GM21381 (cell line): ENCODE measurements at regions not wholly inside any gene's neighbourhood (a gene's known extent, or its start where the extent isn't known, plus 50 kb on each side); places are given as distances from the start of the nearest gene placed in this dataset.
"Not testable (repeated sequence)": the region's sequence is repeated elsewhere in the genome, so short reads cannot be mapped to it uniquely, and the experiment has no call there.

Experiments
- ATAC-seq: cut with Tn5 transposase; IDR thresholded peaks from one replicate; pipeline ENCODE4 v1.9.1; 2021; ENCODE audit warnings: mild to moderate bottlenecking, moderate library complexity; ENCODE audit not compliant: unreplicated experiment

DNA sequence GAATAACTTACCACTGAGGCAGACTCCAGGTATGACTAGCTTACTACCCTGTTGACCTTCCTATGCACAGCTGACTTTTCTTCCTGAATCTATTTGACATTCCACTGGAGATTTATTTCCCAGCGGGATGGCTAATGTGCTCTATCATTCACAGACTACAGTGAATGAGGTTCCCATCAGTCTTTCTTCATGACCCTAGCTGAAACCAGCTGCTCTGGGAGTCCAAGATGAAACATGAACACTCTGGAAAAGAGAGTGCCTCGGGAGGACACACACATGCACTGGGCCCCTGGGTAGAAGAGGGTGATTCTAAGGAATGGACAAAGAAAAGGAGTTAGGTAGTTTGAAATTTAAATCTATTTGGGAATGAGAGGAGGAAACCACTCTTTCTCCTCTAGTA is 82.6 kb upstream of the DST start:
- ATAC-seq = no peak

DNA sequence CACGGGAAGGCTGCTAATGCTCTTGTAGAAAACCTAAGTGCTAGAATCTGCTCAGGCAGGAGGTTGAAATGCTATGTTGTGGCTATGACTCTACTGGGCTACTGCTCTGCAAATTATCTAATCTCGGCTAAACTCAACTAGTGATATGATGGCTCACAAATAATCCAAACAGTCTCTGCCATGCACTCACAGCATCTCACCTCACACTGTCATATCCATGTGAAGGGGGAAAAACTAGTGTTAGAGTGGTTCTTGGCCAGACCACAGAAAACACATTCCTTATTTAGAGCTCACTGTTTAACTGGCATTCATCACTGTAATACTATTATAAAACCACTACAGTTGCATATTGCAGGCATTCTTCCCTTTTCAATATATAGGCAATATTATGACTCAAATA is 81.8 kb upstream of the DST start:
- ATAC-seq = no peak

DNA sequence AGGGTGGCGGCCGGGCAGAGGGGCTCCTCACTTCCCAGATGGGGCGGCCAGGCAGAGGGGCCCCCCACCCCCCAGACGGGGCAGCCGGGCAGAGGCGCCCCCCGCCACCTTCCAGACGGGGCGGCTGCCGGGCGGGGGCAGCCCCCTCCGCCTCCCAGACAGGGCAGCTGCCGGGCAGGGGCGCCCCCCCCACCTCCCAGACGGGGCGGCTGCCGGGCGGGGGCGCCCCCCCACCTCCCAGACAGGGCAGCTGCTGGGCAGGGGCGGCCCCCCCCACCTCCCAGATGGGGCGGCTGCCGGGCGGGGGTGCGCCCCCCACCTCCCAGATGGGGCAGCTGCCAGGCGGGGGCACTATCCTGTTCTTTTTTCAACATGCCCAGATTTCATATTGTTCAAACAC is 78.2 kb upstream of the DST start:
- no peak for ATAC-seq

DNA sequence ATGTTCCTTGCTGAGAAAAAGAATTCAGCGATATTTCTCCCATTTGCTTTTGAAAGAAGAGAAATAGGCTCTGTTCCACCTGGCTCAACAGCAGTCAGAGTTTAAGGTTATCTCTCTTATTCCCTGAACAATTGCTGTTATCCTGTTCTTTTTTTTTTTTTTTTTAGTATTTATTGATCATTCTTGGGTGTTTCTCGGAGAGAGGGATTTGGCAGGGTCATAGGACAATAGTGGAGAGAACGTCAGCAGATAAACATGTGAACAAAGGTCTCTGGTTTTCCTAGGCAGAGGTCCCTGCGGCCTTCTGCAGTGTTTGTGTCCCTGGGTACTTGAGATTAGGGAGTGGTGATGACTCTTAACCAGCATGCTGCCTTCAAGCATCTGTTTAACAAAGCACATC is 77.5 kb upstream of the DST start:
- not testable (repeated sequence) for ATAC-seq

DNA sequence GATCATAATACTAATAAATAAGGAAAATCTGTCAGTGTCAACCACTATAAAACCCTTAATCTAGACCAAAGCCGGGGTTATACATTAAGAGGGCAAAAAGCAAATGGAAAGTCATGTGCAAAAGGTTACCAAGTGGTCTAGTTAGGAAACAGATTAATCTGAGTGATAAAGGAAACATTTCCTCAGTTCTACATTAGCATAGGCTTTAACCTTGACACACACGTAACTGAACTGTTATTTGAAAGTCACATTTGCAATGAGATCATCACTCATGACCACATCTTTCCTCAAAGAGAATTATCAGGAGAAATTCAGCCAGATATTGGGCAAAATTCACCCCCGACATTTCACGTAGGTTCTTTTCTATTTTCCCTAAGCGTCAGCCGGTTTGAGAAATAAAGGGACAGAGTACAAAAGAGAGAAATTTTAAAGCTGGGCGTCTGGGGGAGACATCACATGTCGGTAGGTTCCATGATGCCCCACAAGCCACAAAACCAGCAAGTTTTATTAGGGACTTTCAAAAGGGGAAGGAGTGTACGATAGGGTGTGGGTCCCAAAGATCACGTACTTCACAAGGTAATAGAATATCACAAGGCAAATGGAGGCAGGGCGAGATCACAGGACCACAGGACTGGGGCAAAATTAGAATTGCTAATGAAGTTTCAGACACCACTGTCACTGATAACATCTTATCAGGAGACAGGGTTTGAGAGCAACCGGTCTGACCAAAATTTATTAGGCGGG is 76.8 kb upstream of the DST start:
- ATAC-seq = not testable (repeated sequence)

DNA sequence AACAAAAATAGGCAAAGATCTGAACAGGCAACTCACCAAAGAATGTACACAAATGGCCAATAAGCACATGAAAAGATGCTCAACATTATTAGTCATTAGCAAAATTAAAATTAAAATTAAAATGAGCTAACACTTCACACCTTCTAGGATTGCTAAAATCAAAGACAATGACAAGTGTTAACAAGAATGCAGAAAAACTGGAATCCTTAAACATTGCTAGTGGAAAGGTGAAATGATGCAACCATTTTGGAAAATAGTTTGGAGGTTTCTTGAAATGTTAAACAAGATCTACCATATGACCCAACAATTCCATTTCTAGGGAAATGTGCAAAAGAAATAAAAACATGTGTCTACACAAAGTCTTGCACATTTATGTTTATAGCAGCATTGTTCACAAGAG is 75.5 kb upstream of the DST start:
- ATAC-seq = no peak

DNA sequence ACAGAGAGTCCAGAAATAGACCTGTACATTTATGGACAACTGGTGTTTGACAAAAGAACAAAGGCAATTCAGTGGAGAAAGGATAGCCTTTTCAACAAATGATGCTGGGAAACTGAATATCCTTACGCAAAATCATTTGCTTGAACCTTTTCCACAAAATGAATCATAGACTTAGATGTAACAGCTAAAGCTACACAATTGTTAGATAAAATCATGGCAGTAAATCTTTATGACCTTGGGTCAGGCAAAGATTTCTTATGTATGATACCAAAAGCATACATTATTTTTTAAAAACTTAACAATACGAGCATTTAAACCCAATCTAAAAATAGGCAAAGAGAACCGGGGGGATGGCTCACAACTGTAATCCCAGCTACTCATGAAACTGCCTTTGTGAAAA is 73.5 kb upstream of the DST start:
- no peak for ATAC-seq

DNA sequence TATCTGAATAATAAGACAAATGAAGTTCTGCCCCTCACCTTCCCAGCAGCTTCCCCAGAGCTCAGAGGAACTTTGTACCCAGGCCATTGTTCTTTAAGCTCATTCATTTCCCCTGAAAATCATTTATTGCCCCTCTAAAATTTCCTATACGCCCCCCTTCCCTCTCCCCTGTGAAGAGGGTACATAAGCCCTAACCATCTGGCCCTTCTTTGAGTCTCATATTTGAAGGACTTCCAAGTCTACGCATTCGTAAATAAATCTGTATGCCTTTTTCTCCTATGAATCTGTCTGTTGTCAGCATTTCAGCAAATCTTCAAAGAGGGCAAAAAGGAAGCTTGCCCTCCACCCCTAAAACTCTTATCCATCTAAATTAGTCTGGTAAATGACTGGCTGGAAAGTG is 73.1 kb upstream of the DST start:
- ATAC-seq = no peak

DNA sequence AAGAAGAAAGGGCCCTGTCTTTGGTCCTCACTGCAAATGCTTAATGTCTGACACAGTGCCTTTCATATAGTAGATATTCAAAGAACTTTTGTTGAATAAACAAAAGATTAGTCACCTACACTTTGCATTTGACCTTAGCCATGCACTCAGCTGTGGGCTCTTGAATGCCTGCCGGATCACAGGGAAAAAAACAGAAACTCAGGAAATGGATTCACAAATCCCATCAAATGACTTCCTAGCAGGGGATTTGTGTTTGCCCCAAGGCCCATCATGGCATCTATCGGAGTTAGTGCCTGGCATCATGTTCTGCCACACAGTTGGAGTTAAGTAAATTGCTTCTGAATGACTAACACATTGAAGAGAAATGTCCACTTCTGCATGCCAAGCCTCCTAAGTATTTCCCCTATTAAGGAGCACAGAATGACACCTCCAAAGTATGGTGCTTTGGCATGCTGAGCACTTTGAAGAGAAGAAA is 72.3 kb upstream of the DST start:
- no peak for ATAC-seq

DNA sequence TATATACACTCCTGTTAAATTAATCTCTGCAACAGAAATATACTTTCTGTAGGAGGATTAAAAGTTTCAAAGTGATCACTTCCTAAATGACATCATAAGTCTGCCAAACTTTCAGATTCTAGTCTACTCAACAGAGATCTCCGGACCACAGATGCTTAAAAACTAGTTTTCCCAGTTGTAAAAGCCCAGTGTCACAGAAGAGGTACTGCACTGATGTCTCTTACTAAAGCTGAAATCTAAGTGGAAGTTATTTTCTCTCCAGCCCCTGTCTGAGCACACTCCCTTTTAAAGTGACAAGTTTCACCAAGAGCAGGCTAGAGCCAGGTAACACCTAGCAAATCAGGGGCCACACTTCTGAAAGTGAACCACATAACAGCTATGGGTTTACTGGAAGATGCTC is 71.6 kb upstream of the DST start:
- no peak for ATAC-seq

DNA sequence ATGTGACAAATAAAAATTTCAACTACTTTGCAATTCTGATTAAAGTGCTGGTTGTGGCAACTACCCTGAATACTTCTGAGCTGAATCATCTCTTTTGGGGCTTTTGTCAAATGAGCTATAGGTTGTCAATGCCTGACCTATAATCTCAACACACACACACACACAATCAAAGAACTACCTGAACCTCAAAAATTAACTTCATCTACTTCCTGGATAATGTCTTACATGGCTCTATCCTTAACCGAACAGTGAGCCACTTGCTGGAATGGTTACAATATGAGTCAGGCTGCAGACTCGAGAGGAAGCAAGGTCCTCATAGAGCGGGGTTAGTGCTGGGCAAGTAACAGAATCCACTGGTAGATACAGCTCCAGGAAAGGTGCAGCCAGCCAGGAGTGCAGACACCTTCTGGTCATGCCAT is 70.6 kb upstream of the DST start:
- ATAC-seq = no peak

DNA sequence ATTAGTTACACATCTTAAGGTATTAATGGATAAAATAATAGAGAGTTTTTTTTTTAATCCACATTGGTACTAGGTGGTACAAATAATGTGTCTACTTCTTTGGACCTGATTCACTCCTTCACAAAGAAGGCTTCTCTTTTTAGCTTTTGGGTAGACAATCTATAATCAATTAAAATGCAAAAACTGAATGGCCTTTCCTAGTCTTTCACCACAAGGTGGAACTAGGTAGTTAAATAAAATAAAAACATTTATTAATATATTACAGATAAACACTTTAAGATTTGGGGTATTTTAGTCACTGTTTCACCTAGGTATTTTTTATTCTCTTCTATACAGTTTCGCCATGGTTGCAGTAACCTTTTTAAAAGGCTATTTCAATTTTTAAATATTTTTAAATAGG is 68.3 kb upstream of the DST start:
- ATAC-seq = no peak

DNA sequence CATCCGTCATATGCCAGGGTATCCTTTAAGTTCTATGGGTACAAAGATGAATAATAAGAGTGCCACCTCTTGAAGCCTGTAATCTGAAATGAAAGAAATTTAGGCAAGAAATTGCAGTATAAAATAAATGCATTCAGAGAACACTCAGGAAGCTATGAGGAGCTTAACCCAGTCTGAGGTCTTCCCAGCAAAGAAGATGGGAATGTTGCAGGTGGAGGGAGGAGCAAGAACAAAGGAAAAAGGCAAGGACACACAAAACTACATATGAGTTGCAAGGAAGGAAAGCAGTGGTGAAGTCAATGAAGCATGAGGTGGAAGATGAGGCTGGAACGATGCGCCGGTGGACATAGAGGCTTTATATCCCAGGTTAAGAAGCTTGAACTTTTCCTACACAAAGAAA is 67.0 kb upstream of the DST start:
- no peak for ATAC-seq

DNA sequence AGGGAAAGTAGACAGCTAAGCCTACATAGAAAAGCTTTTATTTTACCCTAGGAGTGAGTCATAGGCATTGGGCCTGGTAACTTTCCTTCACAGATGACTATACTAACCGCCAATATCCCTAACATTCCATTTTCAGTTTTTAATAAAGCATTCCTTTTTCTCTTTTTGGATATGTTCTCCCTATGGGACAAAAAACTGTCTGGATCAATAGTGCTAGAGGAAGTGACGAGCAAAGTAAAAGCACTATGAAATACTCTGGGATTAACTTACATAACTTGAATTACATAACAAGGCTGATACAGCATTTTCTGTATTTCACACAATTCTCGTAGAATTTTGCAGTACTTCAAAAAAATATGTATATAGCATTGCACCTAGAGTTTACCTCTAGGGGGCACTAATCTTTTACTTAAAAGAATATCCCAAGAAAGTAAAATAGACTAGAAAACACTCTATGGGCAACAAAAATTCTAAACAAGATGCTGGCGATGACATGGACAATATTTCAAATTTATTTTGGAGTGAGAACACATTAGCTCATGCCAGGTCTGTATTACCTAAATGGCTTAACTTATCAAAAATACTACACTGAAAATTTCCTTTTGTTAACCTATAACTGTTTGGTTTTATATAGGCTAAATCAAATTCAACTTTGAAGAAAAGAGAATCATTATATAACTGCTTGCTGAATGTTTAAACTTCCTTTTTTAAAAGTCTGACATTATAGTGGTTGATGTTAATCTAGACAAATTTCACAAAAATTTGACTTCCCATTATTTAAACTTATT is 66.3 kb upstream of the DST start:
- ATAC-seq = no peak

DNA sequence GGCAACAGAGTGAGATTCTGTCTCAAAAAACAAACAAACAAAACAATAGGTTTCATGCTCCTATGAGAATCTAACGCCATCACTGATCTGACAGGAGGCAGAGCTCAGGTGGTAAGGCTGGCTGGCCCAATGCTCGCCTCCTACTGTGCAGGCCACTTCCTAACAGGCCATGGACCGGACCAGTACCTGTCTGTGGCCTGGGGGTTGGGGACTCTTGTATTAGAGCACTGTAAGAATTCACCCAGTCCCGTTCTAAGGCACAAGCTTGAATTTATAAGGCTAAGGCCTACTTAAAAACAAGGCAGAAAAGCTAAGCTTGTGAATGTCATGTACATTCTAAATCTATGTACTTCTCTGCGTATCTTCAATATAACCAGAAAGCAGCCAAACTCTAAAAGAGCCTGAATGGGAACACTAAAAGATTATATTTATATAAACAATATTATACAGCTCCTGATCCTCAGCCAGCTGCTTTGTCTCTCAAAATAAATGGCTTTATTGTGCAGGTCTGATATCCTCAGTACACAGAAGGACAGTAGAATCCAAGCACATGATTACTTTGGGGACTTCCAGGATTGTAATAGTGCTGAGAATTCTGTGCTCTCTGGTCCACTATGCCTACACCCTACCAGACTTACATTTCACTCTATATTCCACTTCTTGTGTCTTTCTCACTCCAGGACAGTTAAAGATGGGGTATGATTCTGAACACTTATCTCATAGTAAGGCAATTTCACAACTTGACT is 64.5 kb upstream of the DST start:
- ATAC-seq = no peak

DNA sequence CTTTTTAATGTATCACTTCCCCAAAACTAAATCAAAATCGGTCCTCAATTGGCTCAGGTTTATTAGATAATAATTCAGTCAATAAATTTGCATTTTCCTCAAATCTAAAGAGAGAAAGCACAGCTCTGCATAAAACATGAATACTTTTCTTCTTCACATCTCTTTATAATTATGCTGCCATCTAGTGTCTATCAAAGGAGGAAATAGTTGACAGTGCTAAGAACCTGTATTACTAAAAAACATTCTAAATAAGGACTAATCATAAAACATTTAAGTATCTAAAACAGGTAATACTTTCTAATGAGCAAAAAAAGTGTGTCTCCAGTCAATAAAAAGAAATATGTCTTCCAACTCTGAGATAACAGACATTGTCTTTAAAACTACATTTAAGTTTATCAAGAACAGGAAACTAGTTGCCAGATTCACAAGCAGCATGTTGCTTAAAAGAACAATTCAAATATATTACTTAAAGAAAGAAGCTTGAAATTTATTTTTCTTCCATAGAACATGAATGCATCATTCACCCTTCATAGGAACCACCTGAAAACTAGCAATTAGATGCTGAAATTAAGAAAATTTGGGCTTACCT is 56.5 kb upstream of the DST start:
- ATAC-seq = no peak

DNA sequence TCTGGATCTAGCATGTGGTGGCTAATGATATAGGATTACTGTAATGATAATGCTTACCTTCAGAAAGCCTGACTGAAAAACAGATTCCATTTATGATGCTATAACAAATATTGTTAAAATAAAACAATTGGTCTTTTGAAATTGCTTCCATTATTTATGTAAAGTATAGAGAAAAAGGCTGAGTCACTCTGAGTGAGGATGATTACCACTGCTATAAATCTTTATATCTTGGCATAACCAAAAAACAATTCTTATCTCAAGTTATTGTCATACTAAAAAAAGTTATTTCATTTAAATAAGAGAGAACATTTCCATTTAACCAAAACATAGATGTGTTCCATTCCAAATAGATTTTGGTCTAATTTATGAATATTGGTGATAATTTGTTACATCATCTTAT is 53.0 kb upstream of the DST start:
- ATAC-seq = no peak

DNA sequence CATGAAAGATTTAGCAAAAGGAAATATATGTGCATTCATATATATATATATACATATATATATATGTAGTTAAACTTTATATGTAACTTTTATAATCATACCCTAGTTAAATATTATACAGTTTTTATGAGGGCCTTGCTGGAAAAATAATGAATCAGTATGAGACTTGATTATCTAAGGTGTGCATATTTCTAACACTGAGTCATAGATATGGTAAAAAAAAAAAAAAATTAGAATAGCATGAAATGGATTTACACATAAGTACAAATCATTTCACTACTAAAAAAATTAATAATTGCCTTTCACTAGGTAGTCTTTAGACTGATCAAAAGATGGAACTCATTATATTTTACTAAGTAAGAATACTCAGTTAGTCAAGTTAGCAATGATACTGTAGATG is 51.3 kb upstream of the DST start:
- ATAC-seq = no peak

DNA sequence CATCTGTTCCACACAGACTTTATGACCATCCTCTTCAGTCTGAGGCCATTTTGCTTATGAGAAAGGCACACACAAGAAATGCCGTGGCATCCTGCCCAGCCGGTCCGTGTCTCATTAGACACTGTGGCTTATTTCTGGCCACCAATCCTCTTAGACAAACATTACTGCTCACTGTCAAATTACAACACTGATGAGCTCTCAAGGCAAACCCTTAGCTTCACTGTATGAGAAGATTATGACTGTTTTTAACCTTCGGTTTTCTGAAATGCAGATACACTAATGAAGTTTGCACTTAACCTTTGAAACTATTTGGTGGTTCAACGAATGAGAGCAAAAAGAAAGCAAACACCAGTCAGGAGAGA is 50.5 kb upstream of the DST start:
- no peak for ATAC-seq

DNA sequence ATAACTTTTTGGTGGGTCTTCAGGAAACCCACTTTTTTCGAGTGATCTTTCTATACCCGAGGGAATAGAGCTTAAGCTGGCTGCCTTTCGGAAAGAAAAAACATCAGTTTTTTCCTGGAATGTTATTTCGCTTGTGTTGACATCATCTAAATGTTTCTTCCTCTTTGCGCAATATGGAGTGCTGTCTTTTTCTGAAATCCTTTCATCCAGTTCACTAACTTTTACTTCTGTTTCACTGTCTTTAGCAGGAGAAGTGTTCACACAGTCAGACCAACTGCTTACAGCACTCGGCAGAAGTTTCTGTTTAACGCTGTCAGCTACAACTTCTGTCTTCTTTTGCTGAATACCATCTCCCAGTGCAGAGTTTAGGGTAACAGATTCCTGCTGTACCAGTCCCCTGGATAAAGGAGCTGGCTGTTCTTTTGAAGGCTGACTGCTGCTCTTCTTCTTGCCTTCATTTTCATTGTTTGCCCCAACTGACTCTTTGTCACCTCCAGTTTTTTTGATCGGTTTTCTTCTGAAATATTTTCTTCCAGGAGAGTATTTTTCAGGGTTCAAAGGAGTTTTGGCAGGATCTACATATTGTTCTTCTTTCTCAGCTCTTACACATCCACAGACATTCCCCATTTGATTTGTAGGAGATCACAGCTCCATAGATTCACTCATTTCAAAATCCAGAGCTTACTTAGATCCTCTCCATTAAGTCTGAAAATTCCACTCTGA is 50.0 kb upstream of the DST start:
- no peak for ATAC-seq
